Fibroblast of the aortic adventitia (primary cell): ENCODE measurements at regions not wholly inside any gene's neighbourhood (a gene's known extent, or its start where the extent isn't known, plus 50 kb on each side); places are given as distances from the start of the nearest gene placed in this dataset.

Experiments
- DNase-seq: peaks from one replicate; pipeline ENCODE4 v3.0.0-alpha.2; 2010; ENCODE audit warnings: low read depth
- H3K4me3 ChIP-seq: 2 replicates; pipeline ENCODE4 v1.5.1; 2011; ENCODE audit warnings: low read depth, mild to moderate bottlenecking, control low read depth, low read length, moderate library complexity
- CTCF ChIP-seq: IDR thresholded peaks from 2 replicates; pipeline ENCODE4 v1.5.1; 2011; ENCODE audit warnings: mild to moderate bottlenecking, low read length, control low read depth, inconsistent platforms; ENCODE audit not compliant: insufficient read depth

GRCh38 chr3:66792086-66792485 is 206.0 kb upstream of the KBTBD8 start:
- no peak overlapping the region for H3K4me3 ChIP-seq
- no peak for TF ChIP-seq CTCF
- no peak for DNase-seq

- DNase-seq = peak; percentile 47
Observed at GRCh38 chr3:66795365-66795764, 202.7 kb upstream of the KBTBD8 start.

GRCh38 chr3:66796343-66796742 is 201.8 kb upstream of the KBTBD8 start:
- H3K4me3 ChIP-seq = no peak overlapping the region
- no peak for DNase-seq
- TF ChIP-seq CTCF = no peak

More at GRCh38 chr3:66795365-66795764, 202.7 kb upstream of the KBTBD8 start:
- H3K4me3 ChIP-seq = no peak overlapping the region
- TF ChIP-seq CTCF = no peak

GRCh38 chr3:66797889-66798560 is 200.1 kb upstream of the KBTBD8 start:
- TF ChIP-seq CTCF = no peak
- no peak overlapping the region for H3K4me3 ChIP-seq
- peak; percentile 61 for DNase-seq

GRCh38 chr3:66800941-66801545 is 197.1 kb upstream of the KBTBD8 start:
- no peak overlapping the region for H3K4me3 ChIP-seq
- no peak for DNase-seq
- no peak for TF ChIP-seq CTCF

GRCh38 chr3:66803206-66803605 is 194.9 kb upstream of the KBTBD8 start:
- DNase-seq = no peak
- no peak for TF ChIP-seq CTCF
- H3K4me3 ChIP-seq = no peak overlapping the region
